ENCODE measurements at regions not wholly inside any gene's neighbourhood (a gene's known extent, or its start where the extent isn't known, plus 50 kb on each side); places are given as distances from the start of the nearest gene placed in this dataset.

- DNase-seq (ENCODE audit: low read depth, low spot score) (no peak), FAIRE-seq (no peak)
- no peaks in the 10 kb centered on the region for H4K20me1 ChIP-seq (replicated peaks; ENCODE audit: control insufficient read depth, extremely low read depth, insufficient read depth, low read length)
- no peak overlapping the region for H3K9ac ChIP-seq (replicated peaks; ENCODE audit: extremely low read depth, insufficient read depth, low read length)
- TF ChIP-seq FOS (IDR thresholded peaks at IDR 0.05; ENCODE audit: borderline replicate concordance, insufficient read depth, low read length) = no peak
- TF ChIP-seq GATA2 (IDR thresholded peaks at IDR 0.05; ENCODE audit: insufficient read depth, insufficient read length, low read depth, low read length) = no peak
- TF ChIP-seq CTCF (IDR thresholded peaks at IDR 0.05; ENCODE audit: extremely low read depth in 1 of 2, insufficient read depth in 1 of 2, low read depth in 1 of 2, low read length in 2 of 2) = no peak
- no peak for TF ChIP-seq POLR2A (IDR thresholded peaks at IDR 0.05; ENCODE audit: low read depth, low read length)
- no peak for TF ChIP-seq EZH2 (IDR thresholded peaks at IDR 0.05; ENCODE audit: borderline replicate concordance, low read depth, low read length, severe bottlenecking)
- no peak for TF ChIP-seq MAX (IDR thresholded peaks at IDR 0.05; ENCODE audit: insufficient read depth, insufficient read length)
- no peak for TF ChIP-seq JUN (IDR thresholded peaks at IDR 0.05; ENCODE audit: borderline replicate concordance, insufficient read depth, insufficient read length, low read depth)
- no peak for TF ChIP-seq MYC (IDR thresholded peaks at IDR 0.05; ENCODE audit: low read depth, low read length)
- TF ChIP-seq POLR2AphosphoS5 (IDR thresholded peaks at IDR 0.05; ENCODE audit: insufficient read depth, low read depth, low read length) = no peak
- H3K9me3 ChIP-seq (replicated peaks; ENCODE audit: control insufficient read depth, insufficient read depth, low read length) = no peaks in the 10 kb centered on the region
- no peaks in the 10 kb centered on the region for H3K79me2 ChIP-seq (ENCODE audit: control insufficient read depth, insufficient read depth, low read length)
- ChIA-PET POLR2A (no interaction called here), CTCF (no interaction called here)
- dilution Hi-C loops (cut with MboI; ENCODE audit: extremely low pct_ligation_motif_present, low sequenced_read_pairs) = no loop called here
- H3K36me3 ChIP-seq (ENCODE audit: control insufficient read depth in 2 of 2, extremely low read depth in 1 of 2, insufficient read depth in 2 of 2, low read length in 2 of 2) = no peaks in the 10 kb centered on the region
- intact Hi-C loops (cut with micrococcal nuclease) = no loop called here
- H3K27ac ChIP-seq (ENCODE audit: insufficient read depth, low read depth, low read length) = no peak overlapping the region
- no peaks in the 10 kb centered on the region for H3K4me1 ChIP-seq (ENCODE audit: control insufficient read depth, extremely low read depth, insufficient read depth, low read length)
- H2AFZ ChIP-seq (ENCODE audit: low read depth, low read length) = no peak overlapping the region
- BruUV-seq (replicated peaks) = no TSS peak
- peaks cover 0 to under 1% of the 10 kb centered on the region in 2 experiments for H3K27me3 ChIP-seq (ENCODE audit: control insufficient read depth in 2 of 2, insufficient read depth in 2 of 2, low read length in 2 of 2)
- no peaks in the 10 kb centered on the region for H3K9me1 ChIP-seq (replicated peaks; ENCODE audit: control insufficient read depth, extremely low read depth, insufficient read depth, low read length)
- no peak overlapping the region for H3K4me3 ChIP-seq (replicated peaks in 1 of 3; ENCODE audit: insufficient read depth in 1 of 3, low read depth in 1 of 3, low read length in 3 of 3)
- H3K4me2 ChIP-seq (ENCODE audit: insufficient read depth, low read length) = no peak overlapping the region
Measured at GRCh38 chr17:79201119-79201518, 126.5 kb downstream of the ENGASE start.
